Transverse colon (tissue), 4 donors: ENCODE measurements at regions not wholly inside any gene's neighbourhood (a gene's known extent, or its start where the extent isn't known, plus 50 kb on each side); places are given as distances from the start of the nearest gene placed in this dataset.

Source experiments
- DNase-seq: peaks from one replicate; pipeline ENCODE4 v3.0.0-alpha.2; 2019
- H3K27ac ChIP-seq, 4 donors: fragments of 200-600 bp; sonication (generic); 2 replicates each; pipeline ENCODE4 v1.5.1; 2016 to 2018; ENCODE audit warnings: inconsistent platforms in 4 of 4
- H3K27me3 ChIP-seq: fragments of 200-600 bp; sonication (generic); 2 replicates; pipeline ENCODE4 v1.5.1; 2017; ENCODE audit warnings: inconsistent platforms
- H3K36me3 ChIP-seq, 4 donors: fragments of 200-600 bp; sonication (generic); 2 replicates each; pipeline ENCODE4 v1.5.1; 2017 to 2019; ENCODE audit warnings: inconsistent platforms in 4 of 4
- H3K4me1 ChIP-seq, 4 donors: fragments of 200-600 bp; sonication (generic); 2 replicates each; pipeline ENCODE4 v1.5.1; 2017 to 2020; ENCODE audit warnings: inconsistent platforms in 4 of 4
- H3K4me3 ChIP-seq, 4 donors: fragments of 200-600 bp; sonication (generic); 1 replicate in 1 of 4; 2 replicates in 3 of 4; pipeline versions ENCODE4 v1.5.1 to v1.6.1; 2017 to 2019; ENCODE audit warnings: inconsistent platforms in 4 of 4
- H3K9me3 ChIP-seq, 2 donors: fragments of 200-600 bp; sonication (generic); 2 replicates each; pipeline ENCODE4 v1.5.1; 2017 to 2019; ENCODE audit warnings: inconsistent platforms in 2 of 2
- CTCF ChIP-seq, 5 experiments: fragments of 200-600 bp in 3 of 5; fragments of 450-650 bp in 2 of 5; sonication (generic) in 3 of 5; IDR thresholded peaks; 1 replicate in 2 of 5; 2 replicates in 3 of 5; pipeline ENCODE4 v1.5.1; 2016 to 2017; ENCODE audit warnings: antibody characterized with exemption in 5 of 5, inconsistent platforms in 3 of 5, mild to moderate bottlenecking in 2 of 5, moderate library complexity in 1 of 5
- EP300 ChIP-seq: sonication (generic); formaldehyde crosslinking; IDR thresholded peaks from one replicate; pipeline ENCODE4 v1.6.1; 2017; ENCODE audit warnings: antibody characterized with exemption, low read depth
- POLR2A ChIP-seq: fragments of 450-650 bp; IDR thresholded peaks from one replicate; pipeline ENCODE4 v1.6.1; 2016; ENCODE audit warnings: antibody characterized with exemption, mild to moderate bottlenecking, moderate library complexity
- POLR2AphosphoS5 ChIP-seq, 3 donors: sonication (generic); formaldehyde crosslinking; IDR thresholded peaks; one replicate each; pipeline ENCODE4 v1.6.1; 2016; ENCODE audit warnings: antibody characterized with exemption in 3 of 3
- WGBS, 2 donors: methylation state at CpG; one replicate each; pipeline ENCODE4 v1.1.5; 2018; ENCODE audit warnings: low coverage in 1 of 2; 5-methylcytosine and 5-hydroxymethylcytosine counted together
- in situ Hi-C, 4 donors: fragments of 200-750 bp; cut with MboI; loops; one replicate each; pipeline versions ENCODE4 v1.15.0 to v1.15.1; 2017; ENCODE audit warnings: low sequenced_read_pairs in 3 of 4, low pct_ligation_motif_present in 1 of 4, low pct_unique_long_range_greater_than_20kb in 1 of 4
- intact Hi-C: fragments of 100-400 bp; cut with DNase I; formaldehyde crosslinking; loops from one replicate; pipeline ENCODE4 v1.15.1; 2023; ENCODE audit warnings: low total_unique reads

DNA sequence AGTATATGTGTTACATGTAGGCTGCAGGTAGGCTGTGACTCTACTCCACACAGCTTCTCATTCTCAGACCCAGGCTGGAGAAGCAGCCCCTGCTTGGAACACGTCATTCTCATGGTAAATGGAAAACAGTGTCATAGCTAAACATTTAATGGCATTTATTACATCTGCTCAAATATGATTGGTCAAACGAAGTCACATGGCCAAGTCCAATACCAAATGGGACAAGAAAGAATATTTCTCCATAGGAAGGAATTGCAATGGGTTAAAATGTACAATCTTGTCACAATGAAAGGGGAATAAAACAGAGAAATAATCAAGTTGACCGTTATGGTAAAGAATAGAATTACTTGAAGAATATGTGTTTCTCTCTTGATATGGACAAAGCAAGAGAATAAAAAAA lies 198.6 kb downstream of the ANAPC10 start:
- Histone ChIP-seq H3K9me3 (no peaks in the 10 kb centered on the region), H3K27ac (no peak overlapping the region), H3K36me3 (no peaks in the 10 kb centered on the region), H3K4me3 (no peak overlapping the region), H3K27me3 (no peaks in the 10 kb centered on the region), H3K4me1 (no peaks in the 10 kb centered on the region)
- intact Hi-C loops, result no loop called here
- in situ Hi-C loops, result no loop called here
- no peak for DNase-seq
- WGBS, 2 donors, result 72 to 77% methylated on average over 3 of the region's 3 CpGs
- no peak for TF ChIP-seq CTCF (IDR thresholded peaks at IDR 0.05)
- no peak for TF ChIP-seq POLR2AphosphoS5 (IDR thresholded peaks at IDR 0.05)
- TF ChIP-seq EP300, result no peak
- TF ChIP-seq POLR2A, result no peak

DNA sequence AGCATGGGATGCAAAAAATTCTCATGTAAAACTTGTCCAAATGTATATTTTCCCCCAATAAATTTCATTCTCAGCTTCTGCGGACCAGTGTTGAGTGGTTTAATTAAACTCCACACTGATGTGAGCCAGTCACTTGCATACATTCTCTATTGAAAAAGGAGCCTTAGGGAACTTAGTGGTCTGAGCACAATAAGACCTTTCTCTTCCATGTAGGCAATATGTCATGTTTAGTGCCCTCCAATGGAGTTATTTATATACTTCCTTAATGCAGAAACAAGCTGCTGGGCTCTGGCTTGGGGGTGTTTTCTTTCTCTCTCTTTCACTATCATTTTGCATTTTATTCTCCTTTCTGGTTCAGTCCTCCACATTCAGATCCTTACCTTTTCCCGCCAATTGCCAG lies 196.9 kb downstream of the ANAPC10 start:
- H3K4me1 ChIP-seq, result no peaks in the 10 kb centered on the region
- no peak overlapping the region for H3K4me3 ChIP-seq
- 60 to 84% methylated on average over 1 to 2 of the region's 2 CpGs for WGBS, 2 donors
- no peaks in the 10 kb centered on the region for H3K9me3 ChIP-seq
- in situ Hi-C loops (no loop called here), intact Hi-C loops (no loop called here)
- no peaks in the 10 kb centered on the region for H3K36me3 ChIP-seq
- no peaks in the 10 kb centered on the region for H3K27me3 ChIP-seq
- no peak for DNase-seq
- TF ChIP-seq POLR2A (no peak), POLR2AphosphoS5 (IDR thresholded peaks at IDR 0.05) (no peak), EP300 (no peak), CTCF (IDR thresholded peaks at IDR 0.05) (no peak)
- H3K27ac ChIP-seq, result no peak overlapping the region

- H3K4me1 ChIP-seq, result no peaks in the 10 kb centered on the region
- no peaks in the 10 kb centered on the region for H3K27me3 ChIP-seq
- 71% methylated on average over 1 of the region's 1 CpG; no CpG with 5 or more reads in 1 of the 2 donors for WGBS, 2 donors
- no peaks in the 10 kb centered on the region for H3K36me3 ChIP-seq
- H3K27ac ChIP-seq, result no peak overlapping the region
- no peak for DNase-seq
- no peaks in the 10 kb centered on the region for H3K9me3 ChIP-seq
- no peak for TF ChIP-seq POLR2A
- TF ChIP-seq POLR2AphosphoS5 (IDR thresholded peaks at IDR 0.05), result no peak
- TF ChIP-seq EP300, result no peak
- no peak for TF ChIP-seq CTCF (IDR thresholded peaks at IDR 0.05)
- in situ Hi-C loops (no loop called here), intact Hi-C loops (no loop called here)
- H3K4me3 ChIP-seq, result no peak overlapping the region
Measured at GRCh38 chr4:144902614-144903013, 195.4 kb downstream of the ANAPC10 start.

DNA sequence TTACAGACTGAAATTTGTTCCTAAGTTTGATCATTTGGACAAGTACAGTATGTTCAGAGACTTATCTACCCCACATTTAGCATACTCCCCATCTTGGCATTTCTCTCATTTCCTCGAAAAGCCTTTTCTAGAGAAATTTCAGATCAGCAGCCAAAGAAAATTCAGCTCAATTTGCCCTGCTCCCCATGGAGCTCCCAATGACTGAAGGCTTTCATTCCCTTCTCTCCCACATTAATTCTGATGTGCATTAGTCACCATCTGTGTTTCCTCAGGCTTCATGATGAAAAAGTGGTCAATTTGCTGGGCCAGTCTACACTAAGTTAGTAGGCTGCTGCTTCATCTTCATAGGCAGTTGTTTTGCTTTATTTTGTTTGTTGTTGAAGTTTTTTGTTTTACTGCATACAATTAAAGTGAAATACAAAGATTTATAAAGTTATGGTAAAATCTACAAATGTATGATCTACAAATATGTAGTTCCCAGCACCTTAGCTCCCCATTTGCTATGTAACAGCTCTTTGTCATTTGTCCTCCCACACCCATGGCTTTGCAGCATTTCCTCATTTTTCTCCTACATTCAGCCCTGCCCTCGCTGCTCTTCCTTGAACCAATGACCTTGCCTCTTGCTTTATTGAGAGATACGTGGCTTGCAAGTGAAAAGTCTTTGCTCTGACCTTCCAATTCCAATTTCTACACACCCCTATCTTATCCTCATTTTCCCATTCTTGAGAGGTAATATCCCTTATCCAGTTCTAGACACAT lies 193.9 kb downstream of the ANAPC10 start:
- intact Hi-C loops, result no loop called here
- WGBS, 2 donors, result 45 to 54% methylated on average over 3 of the region's 3 CpGs

More for the DNA sequence above, 193.9 kb downstream of the ANAPC10 start:
- Histone ChIP-seq H3K36me3 (no peaks in the 10 kb centered on the region), H3K27me3 (no peaks in the 10 kb centered on the region), H3K9me3 (no peaks in the 10 kb centered on the region), H3K4me1 (no peaks in the 10 kb centered on the region), H3K27ac (no peak overlapping the region), H3K4me3 (no peak overlapping the region)
- in situ Hi-C loops, result no loop called here
- TF ChIP-seq POLR2AphosphoS5 (IDR thresholded peaks at IDR 0.05) (no peak), CTCF (IDR thresholded peaks at IDR 0.05) (no peak), POLR2A (no peak), EP300 (no peak)
- DNase-seq, result no peak
